H1 (cell line): ENCODE measurements at regions not wholly inside any gene's neighbourhood (a gene's known extent, or its start where the extent isn't known, plus 50 kb on each side); places are given as distances from the start of the nearest gene placed in this dataset.

Source experiments
- CTCF ChIA-PET: fragments of 300-600 bp; sonication (Branson Sonifier 250); formaldehyde crosslinking; loops from one replicate; lab custom pipeline; 2021; ENCODE audit not compliant: partially characterized antibody; lab: Charles Lee
- POLR2A ChIA-PET: fragments of 300-600 bp; sonication (Branson Sonifier 250); formaldehyde crosslinking; loops from one replicate; lab custom pipeline; 2021; ENCODE audit warnings: inconsistent platforms; ENCODE audit not compliant: partially characterized antibody; lab: Charles Lee
- DNase-seq, 2 experiments: peaks; one replicate each; pipeline versions ENCODE4 v3.0.0 to v3.0.0-alpha.2; 2010 to 2022; ENCODE audit warnings: low spot score in 2 of 2, low read depth in 1 of 2, mixed read lengths in 1 of 2
- FAIRE-seq: peaks from 2 replicates; lab custom pipeline; 2011; peaks lifted over from hg19 to GRCh38; lab: Jason Lieb, UNC
- H2AFZ ChIP-seq: 2 replicates; pipeline ENCODE4 v1.8.1; 2012; ENCODE audit warnings: low read length, inconsistent platforms
- H2AK5ac ChIP-seq: 2 replicates; pipeline ENCODE4 v1.6.1; 2013; ENCODE audit warnings: low read depth, low read length
- H2BK120ac ChIP-seq: replicated peaks from 2 replicates; pipeline ENCODE3; 2013; ENCODE audit warnings: low read depth, low read length, inconsistent platforms
- H2BK12ac ChIP-seq: 2 replicates; pipeline ENCODE4 v1.6.1; 2013; ENCODE audit warnings: low read depth, low read length
- H2BK15ac ChIP-seq: 2 replicates; pipeline ENCODE4 v1.6.1; 2013; ENCODE audit warnings: low read length
- H2BK20ac ChIP-seq: 2 replicates; pipeline ENCODE4 v1.6.1; 2013; ENCODE audit warnings: low read length
- H2BK5ac ChIP-seq: 2 replicates; pipeline ENCODE4 v1.6.1; 2013; ENCODE audit warnings: low read depth, low read length
- H3K14ac ChIP-seq: 2 replicates; pipeline ENCODE4 v1.6.1; 2013; ENCODE audit warnings: inconsistent platforms; ENCODE audit not compliant: insufficient read length
- H3K18ac ChIP-seq: 2 replicates; pipeline ENCODE4 v1.6.1; 2013; ENCODE audit warnings: low read length; ENCODE audit errors: extremely low read depth
- H3K23ac ChIP-seq: 2 replicates; pipeline ENCODE4 v1.6.1; 2013; ENCODE audit warnings: inconsistent platforms; ENCODE audit not compliant: insufficient read length
- H3K23me2 ChIP-seq: 2 replicates; pipeline ENCODE4 v1.6.1; 2013; ENCODE audit warnings: low read depth, low read length
- H3K27ac ChIP-seq: 2 replicates; pipeline ENCODE4 v1.6.1; 2011; ENCODE audit warnings: low read depth, low read length, inconsistent platforms
- H3K27me3 ChIP-seq, 4 experiments: replicated peaks in 1 of 4; 1 replicate in 1 of 4; 2 replicates in 3 of 4; pipeline versions ENCODE4 v1.6.1 to v1.8.1; 2011 to 2013; ENCODE audit warnings: low read length in 3 of 4, mild to moderate bottlenecking in 3 of 4, inconsistent platforms in 2 of 4, mixed read lengths in 2 of 4, moderate library complexity in 1 of 4; ENCODE audit not compliant: control insufficient read depth in 3 of 4, insufficient read depth in 3 of 4; ENCODE audit errors: extremely low read depth in 1 of 4
- H3K36me3 ChIP-seq, 4 experiments: 2 replicates each; pipeline versions ENCODE4 v1.6.1 to v1.8.1; 2011 to 2013; ENCODE audit warnings: mild to moderate bottlenecking in 4 of 4, low read length in 3 of 4, moderate library complexity in 2 of 4, control low read depth in 1 of 4, inconsistent platforms in 1 of 4; ENCODE audit not compliant: insufficient read depth in 4 of 4, control insufficient read depth in 2 of 4
- H3K4ac ChIP-seq: replicated peaks from 2 replicates; pipeline ENCODE3; 2013; ENCODE audit warnings: low read length, low read depth, mixed read lengths, inconsistent platforms; ENCODE audit not compliant: insufficient read length
- H3K4me1 ChIP-seq, 4 experiments: replicated peaks in 1 of 4; 1 replicate in 1 of 4; 2 replicates in 3 of 4; pipeline versions ENCODE4 v1.6.1 to v1.8.1; 2011 to 2013; ENCODE audit warnings: low read length in 3 of 4, inconsistent platforms in 2 of 4, mixed read lengths in 1 of 4; ENCODE audit not compliant: insufficient read depth in 4 of 4, control insufficient read depth in 3 of 4
- H3K4me2 ChIP-seq, 2 experiments: 2 replicates each; pipeline versions ENCODE4 v1.6.1 to v1.8.1; 2011 to 2013; ENCODE audit warnings: low read depth in 2 of 2, low read length in 2 of 2, control low read depth in 1 of 2, inconsistent platforms in 1 of 2, mild to moderate bottlenecking in 1 of 2; ENCODE audit not compliant: insufficient read depth in 1 of 2
- H3K4me3 ChIP-seq, 4 experiments: fragments of 200-600, 300-600 bp in 1 of 4; sonication (generic), shearing (Covaris generic), sonication (Bioruptor Twin) in 1 of 4; 2 replicates each; pipeline versions ENCODE4 v1.5.1 to v1.8.1; 2011 to 2016; ENCODE audit warnings: low read length in 4 of 4, low read depth in 3 of 4, control low read depth in 2 of 4, inconsistent platforms in 2 of 4, mild to moderate bottlenecking in 2 of 4, mixed read lengths in 1 of 4, moderate library complexity in 1 of 4; ENCODE audit not compliant: insufficient read depth in 2 of 4; ENCODE audit errors: extremely low read depth in 1 of 4
- H3K56ac ChIP-seq: replicated peaks from 2 replicates; pipeline ENCODE3; 2013; ENCODE audit warnings: low read depth, mild to moderate bottlenecking, mixed read lengths, low read length, inconsistent platforms; ENCODE audit not compliant: insufficient read length
- H3K79me1 ChIP-seq: 2 replicates; pipeline ENCODE4 v1.6.1; 2013; ENCODE audit warnings: low read depth, low read length, control low read depth
- H3K79me2 ChIP-seq, 2 experiments: 2 replicates each; pipeline versions ENCODE4 v1.6.1 to v1.8.1; 2012 to 2013; ENCODE audit warnings: low read length in 2 of 2, mild to moderate bottlenecking in 2 of 2, inconsistent platforms in 1 of 2; ENCODE audit not compliant: insufficient read depth in 2 of 2, control insufficient read depth in 1 of 2
- H3K9ac ChIP-seq, 4 experiments: replicated peaks in 1 of 4; 1 replicate in 1 of 4; 2 replicates in 3 of 4; pipeline versions ENCODE4 v1.6.1 to v1.8.1; 2011 to 2013; ENCODE audit warnings: low read depth in 3 of 4, low read length in 3 of 4, control low read depth in 2 of 4, mild to moderate bottlenecking in 2 of 4, moderate library complexity in 2 of 4, inconsistent platforms in 1 of 4; ENCODE audit errors: extremely low read depth in 1 of 4
- H3K9me3 ChIP-seq, 2 experiments: 2 replicates each; pipeline versions ENCODE4 v1.6.1 to v1.8.1; 2012 to 2013; ENCODE audit warnings: mild to moderate bottlenecking in 2 of 2, moderate library complexity in 2 of 2, control low read depth in 1 of 2, inconsistent platforms in 1 of 2, low read depth in 1 of 2, low read length in 1 of 2, mixed read lengths in 1 of 2; ENCODE audit not compliant: insufficient read depth in 2 of 2
- H4K20me1 ChIP-seq, 2 experiments: replicated peaks in 1 of 2; 2 replicates each; pipeline versions ENCODE3 to v1.8.1; 2011 to 2013; ENCODE audit warnings: inconsistent platforms in 2 of 2, low read length in 2 of 2, mild to moderate bottlenecking in 1 of 2; ENCODE audit not compliant: insufficient read depth in 2 of 2, control insufficient read depth in 1 of 2
- H4K5ac ChIP-seq: 2 replicates; pipeline ENCODE4 v1.6.1; 2013; ENCODE audit warnings: low read length, low read depth, mixed read lengths, inconsistent platforms; ENCODE audit not compliant: insufficient read length
- H4K8ac ChIP-seq: 2 replicates; pipeline ENCODE4 v1.8.0; 2013; ENCODE audit warnings: mild to moderate bottlenecking, moderate library complexity, low read length, inconsistent platforms; ENCODE audit not compliant: insufficient read depth; ENCODE audit errors: extremely low read depth
- H4K91ac ChIP-seq: replicated peaks from 2 replicates; pipeline ENCODE3; 2013; ENCODE audit warnings: low read length, mixed read lengths, inconsistent platforms; ENCODE audit not compliant: insufficient read length
- ATF3 ChIP-seq: IDR thresholded peaks from 2 replicates; pipeline ENCODE4 v1.6.1; 2011; ENCODE audit warnings: low read depth, mild to moderate bottlenecking, low read length; ENCODE audit not compliant: insufficient read depth
- BACH1 ChIP-seq: IDR thresholded peaks from 2 replicates; pipeline ENCODE4 v1.6.1; 2012; ENCODE audit warnings: low read length, improper control_type of control experiment
- CBX5 ChIP-seq: fragments of 300-800, 300-1000 bp; sonication (generic); IDR thresholded peaks from 2 replicates; pipeline ENCODE4 v1.7.1; 2016; ENCODE audit warnings: antibody characterized with exemption, low read length, low read depth
- JUND ChIP-seq: IDR thresholded peaks from 2 replicates; pipeline ENCODE4 v1.6.1; 2011; ENCODE audit warnings: mild to moderate bottlenecking, improper control_type of control experiment, low read length
- KDM1A ChIP-seq: fragments of 200-600, 300-600 bp; sonication (generic); IDR thresholded peaks from 2 replicates; pipeline ENCODE4 v1.7.1; 2016; ENCODE audit warnings: mild to moderate bottlenecking, low read length, borderline replicate concordance
- KDM4A ChIP-seq: IDR thresholded peaks from one replicate; pipeline ENCODE4 v1.7.1; 2012; ENCODE audit warnings: low read depth, mild to moderate bottlenecking, moderate library complexity, low read length, inconsistent platforms; ENCODE audit not compliant: severe bottlenecking
- KDM5A ChIP-seq: fragments of 200-600 bp; IDR thresholded peaks from 2 replicates; pipeline ENCODE4 v1.7.1; 2012; ENCODE audit warnings: mild to moderate bottlenecking, low read length, inconsistent platforms, mixed read lengths
- PHF8 ChIP-seq: fragments of 200-600 bp; sonication (generic); conservative IDR thresholded peaks from 2 replicates; pipeline ENCODE4 v1.7.1; 2012; ENCODE audit warnings: low read depth, mild to moderate bottlenecking, inconsistent platforms, low read length, moderate library complexity
- POU5F1 ChIP-seq: IDR thresholded peaks from 2 replicates; pipeline ENCODE4 v1.6.1; 2011; ENCODE audit warnings: low read depth, mild to moderate bottlenecking, low read length, moderate library complexity
- RFX5 ChIP-seq: IDR thresholded peaks from 2 replicates; pipeline ENCODE4 v1.6.1; 2011; ENCODE audit warnings: low read depth, low read length, improper control_type of control experiment, borderline replicate concordance
- SAP30 ChIP-seq: fragments of 300-600 bp; sonication (generic); IDR thresholded peaks from 2 replicates; pipeline ENCODE4 v1.7.1; 2012; ENCODE audit warnings: low read length, moderate library complexity, mild to moderate bottlenecking, inconsistent platforms; ENCODE audit not compliant: insufficient read depth, insufficient replicate concordance
- SIN3A ChIP-seq, 2 experiments: IDR thresholded peaks in 1 of 2; conservative IDR thresholded peaks in 1 of 2; 2 replicates each; pipeline ENCODE4 v1.6.1; 2011 to 2012; ENCODE audit warnings: low read length in 2 of 2, improper control_type of control experiment in 1 of 2, low read depth in 1 of 2, mild to moderate bottlenecking in 1 of 2
- SP1 ChIP-seq: IDR thresholded peaks from 2 replicates; pipeline ENCODE4 v1.6.1; 2011; ENCODE audit warnings: low read depth, low read length
- SP2 ChIP-seq: IDR thresholded peaks from 2 replicates; pipeline ENCODE4 v1.6.1; 2012; ENCODE audit warnings: mild to moderate bottlenecking, low read length, inconsistent platforms
- ZNF274 ChIP-seq: IDR thresholded peaks from 2 replicates; pipeline ENCODE4 v1.7.0; 2012; ENCODE audit warnings: low read length, borderline replicate concordance; ENCODE audit errors: extremely low read depth
- WGBS, 2 experiments: shearing (Covaris generic) in 1 of 2; methylation state at CpG; one replicate each; pipeline versions ENCODE4 v1.1.6 to v1.1.7; 2013 to 2015; ENCODE audit warnings: low lambda C conversion rate in 2 of 2, mixed read lengths in 2 of 2, inconsistent platforms in 1 of 2, low coverage in 1 of 2, missing lambda C conversion rate in 1 of 2; ENCODE audit not compliant: insufficient replicate concordance in 2 of 2, insufficient coverage in 1 of 2, insufficient read length in 1 of 2; ENCODE audit errors: extremely low coverage in 1 of 2, missing lambda C conversion rate in 1 of 2; 5-methylcytosine and 5-hydroxymethylcytosine counted together

DNA sequence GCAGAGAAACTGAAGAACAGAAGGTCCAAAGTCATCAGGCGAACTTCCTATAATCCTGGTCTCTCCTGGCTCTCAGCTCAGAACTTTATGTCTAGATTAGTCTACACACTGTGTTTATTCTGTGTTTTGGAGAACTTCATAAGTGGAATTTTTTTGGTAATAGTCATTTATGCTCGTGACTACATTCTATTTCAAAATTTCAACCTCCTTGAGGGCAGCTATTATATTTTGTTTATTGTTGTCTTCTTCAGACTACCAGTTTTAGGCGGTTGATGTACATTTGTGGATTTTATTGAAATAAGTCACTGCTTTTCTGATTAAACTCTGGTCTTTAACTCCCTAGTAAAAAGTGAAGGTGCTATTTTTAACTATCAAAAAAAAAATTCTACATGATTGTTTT lies 816.6 kb downstream of the SATB2 start:
- H2BK15ac ChIP-seq = no peak overlapping the region
- no peak overlapping the region for H4K8ac ChIP-seq
- H3K4ac ChIP-seq = no peak overlapping the region
- H3K79me1 ChIP-seq = no peaks in the 10 kb centered on the region
- H3K14ac ChIP-seq = no peak overlapping the region
- no peak overlapping the region for H4K5ac ChIP-seq
- H3K27me3 ChIP-seq = no peaks in the 10 kb centered on the region
- DNase-seq (no peak), FAIRE-seq (no peak)
- no peak overlapping the region for H3K23ac ChIP-seq
- ChIA-PET CTCF (interaction anchor here (0.9 to 1.0 kb wide), 2 partner anchors 51 to 324 kb away, joined by 3 to 4 read pairs; no protein-coding TSS in a partner anchor), POLR2A (no interaction called here)
- H3K36me3 ChIP-seq = no peaks in the 10 kb centered on the region
- no peak overlapping the region for H2BK120ac ChIP-seq
- H4K20me1 ChIP-seq = no peaks in the 10 kb centered on the region
- no peak overlapping the region for H2BK5ac ChIP-seq
- H3K79me2 ChIP-seq = no peaks in the 10 kb centered on the region
- no peak overlapping the region for H2BK20ac ChIP-seq
- no peaks in the 10 kb centered on the region for H3K9me3 ChIP-seq
- no peak overlapping the region for H2AFZ ChIP-seq
- 89% methylated on average over 3 of the region's 3 CpGs; no CpG with 5 or more reads in 1 of the 2 experiments for WGBS, 2 experiments
- no peaks in the 10 kb centered on the region for H3K4me1 ChIP-seq
- no peak overlapping the region for H3K18ac ChIP-seq
- H3K23me2 ChIP-seq = no peaks in the 10 kb centered on the region
- H3K4me2 ChIP-seq = no peak overlapping the region
- no peak overlapping the region for H2AK5ac ChIP-seq
- H4K91ac ChIP-seq = no peak overlapping the region
- H3K27ac ChIP-seq = no peak overlapping the region
- no peak overlapping the region for H2BK12ac ChIP-seq
- H3K56ac ChIP-seq = no peak overlapping the region
- H3K4me3 ChIP-seq = no peak overlapping the region
- no peak overlapping the region for H3K9ac ChIP-seq
- TF ChIP-seq BACH1 (no peak), KDM1A (no peak), CBX5 (no peak), POU5F1 (no peak), JUND (no peak), RFX5 (no peak), KDM5A (no peak), KDM4A (no peak), SP1 (no peak), SP2 (no peak), SAP30 (no peak), ATF3 (no peak), SIN3A (conservative IDR thresholded peaks at IDR 0.05 in 1 of 2, IDR thresholded peaks at IDR 0.05 in 1 of 2; ENCODE audit: low read depth in 1 of 2, low read length in 2 of 2) (no peak), PHF8 (no peak), ZNF274 (no peak)
